ENCODE measurements at regions not wholly inside any gene's neighbourhood (a gene's known extent, or its start where the extent isn't known, plus 50 kb on each side); places are given as distances from the start of the nearest gene placed in this dataset.

- TF ChIP-seq POLR2A (IDR thresholded peaks at IDR 0.05) (no peak), CTCF (IDR thresholded peaks at IDR 0.05) (no peak)
These were observed 483.7 kb upstream of the SGO1 start for GRCh38 chr3:20669675-20670074.
